ENCODE measurements at regions not wholly inside any gene's neighbourhood (a gene's known extent, or its start where the extent isn't known, plus 50 kb on each side); places are given as distances from the start of the nearest gene placed in this dataset.

DNA sequence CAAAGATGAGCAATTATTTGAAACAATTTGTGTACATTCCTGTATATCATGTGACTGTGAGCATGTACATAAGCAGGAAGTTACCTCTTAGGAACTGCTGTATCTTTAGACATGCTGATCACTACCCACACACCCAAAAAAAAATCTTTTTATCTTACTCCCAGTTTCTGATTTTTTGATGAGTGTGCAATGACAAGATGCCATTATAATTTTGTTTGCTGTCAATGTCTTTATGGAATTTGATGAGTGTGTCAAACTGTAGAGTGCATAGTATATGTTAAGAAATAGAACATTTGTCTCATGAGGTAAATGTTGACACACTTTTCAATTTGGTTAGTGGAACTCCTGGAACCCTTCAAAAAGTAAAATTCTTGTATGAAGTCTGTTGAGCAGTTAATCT lies 84.0 kb upstream of the TMEFF2 start:
- DNase-seq (ENCODE audit: low spot score): no peak

DNA sequence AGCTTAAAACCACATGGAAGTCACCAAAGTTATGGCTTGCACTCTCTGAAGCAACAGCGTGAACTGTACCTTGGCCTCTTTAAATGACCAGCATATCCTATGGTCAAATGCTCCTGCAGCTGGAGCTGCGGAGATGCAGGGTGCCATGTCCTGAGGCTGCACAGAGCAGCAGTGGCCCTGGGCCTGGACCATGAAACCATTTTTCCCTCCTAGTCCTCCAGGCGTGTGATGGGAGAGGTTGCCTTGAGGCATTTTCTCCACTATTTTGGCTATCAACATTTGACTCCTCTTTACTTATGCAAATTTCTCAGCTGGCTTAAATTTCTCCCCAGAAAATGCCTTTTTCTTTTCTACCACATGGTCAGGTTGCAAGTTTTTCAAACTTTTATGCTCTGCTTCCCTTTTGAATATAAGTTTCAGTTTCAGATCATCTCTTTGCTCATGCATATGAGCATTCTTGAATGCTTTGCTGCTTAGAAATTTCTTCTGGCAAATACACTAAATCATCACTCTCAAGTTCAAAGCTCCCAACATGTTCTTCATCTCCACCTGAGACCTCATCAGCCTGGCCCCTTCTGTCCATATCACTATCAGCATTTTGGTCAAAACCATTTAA lies 82.9 kb upstream of the TMEFF2 start:
- DNase-seq (ENCODE audit: low spot score): no peak

DNA sequence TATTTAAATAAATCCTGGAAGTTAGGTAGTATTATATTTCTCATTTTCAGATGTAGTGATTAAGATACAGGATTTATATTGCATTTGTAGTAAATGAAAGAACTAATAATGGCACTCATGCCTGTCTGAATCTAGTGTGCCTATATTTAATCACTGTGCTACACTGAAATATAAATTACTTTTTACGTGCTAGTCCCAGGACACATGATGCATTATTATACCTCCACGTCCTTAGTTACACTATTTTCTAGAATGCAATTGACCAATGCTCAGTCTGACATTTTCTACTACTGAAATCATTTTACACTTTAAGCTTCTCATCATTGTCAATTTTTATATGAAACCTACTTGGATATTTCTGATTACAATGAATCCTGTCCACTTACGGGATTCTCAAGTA lies 80.9 kb upstream of the TMEFF2 start:
- DNase-seq (ENCODE audit: low spot score): no peak

DNA sequence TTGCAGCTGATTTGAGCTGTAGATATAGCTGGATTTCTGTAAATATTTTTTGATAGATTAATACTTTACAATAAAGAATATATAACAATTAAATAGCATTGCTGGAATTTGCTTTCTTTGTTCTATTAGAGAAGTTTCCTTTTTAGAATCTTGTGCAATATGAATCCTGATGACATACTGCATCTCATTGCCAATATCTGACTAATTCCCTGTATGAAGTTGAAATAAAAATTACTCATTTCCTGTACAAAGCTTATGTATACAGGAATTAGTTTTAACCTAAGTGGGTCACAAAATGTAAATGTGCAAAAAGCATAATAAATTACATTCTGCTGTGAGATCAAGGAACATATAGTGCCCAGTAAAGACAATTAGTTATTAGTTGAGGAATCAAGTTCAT lies 72.8 kb upstream of the TMEFF2 start:
- no peak for DNase-seq (ENCODE audit: low spot score)

DNA sequence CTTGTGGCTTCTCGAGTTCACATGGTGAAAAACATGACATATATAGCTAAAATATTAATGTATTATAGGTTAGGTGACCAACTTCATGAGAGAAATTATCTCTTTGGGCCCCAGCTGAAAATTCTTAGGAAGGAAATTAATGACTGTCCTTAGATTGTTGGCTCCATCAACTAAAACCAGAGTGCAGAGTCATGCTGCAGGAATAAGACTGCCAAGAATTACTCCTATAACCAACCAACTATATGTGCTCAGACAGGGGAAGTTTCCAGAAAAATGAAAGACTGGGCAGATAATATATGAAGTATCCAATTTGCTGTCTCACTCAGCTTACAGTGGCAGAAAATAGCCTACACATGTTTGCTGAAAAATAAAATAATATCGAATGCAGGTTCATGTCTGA lies 71.0 kb upstream of the TMEFF2 start:
- DNase-seq (ENCODE audit: low spot score): no peak

DNA sequence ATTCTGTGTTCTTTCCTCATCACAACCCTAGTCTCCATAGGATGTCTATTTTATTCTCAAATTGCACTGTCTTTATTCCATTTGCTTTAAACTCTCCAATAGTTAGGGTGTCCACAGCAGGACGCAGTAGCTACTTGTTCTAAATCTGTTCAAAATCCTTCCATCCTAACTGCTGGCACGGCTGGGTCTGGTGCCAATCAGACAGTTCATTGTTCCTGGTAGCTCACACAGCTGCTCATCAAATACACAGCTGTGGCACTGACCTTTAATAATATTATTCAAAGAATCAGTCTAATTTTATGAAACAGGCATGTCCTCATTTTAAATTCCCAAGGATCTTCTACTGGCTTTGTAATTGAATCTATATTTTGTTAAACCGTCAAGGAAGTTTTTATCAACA lies 59.7 kb upstream of the TMEFF2 start:
- no peak for DNase-seq (ENCODE audit: low spot score)

DNA sequence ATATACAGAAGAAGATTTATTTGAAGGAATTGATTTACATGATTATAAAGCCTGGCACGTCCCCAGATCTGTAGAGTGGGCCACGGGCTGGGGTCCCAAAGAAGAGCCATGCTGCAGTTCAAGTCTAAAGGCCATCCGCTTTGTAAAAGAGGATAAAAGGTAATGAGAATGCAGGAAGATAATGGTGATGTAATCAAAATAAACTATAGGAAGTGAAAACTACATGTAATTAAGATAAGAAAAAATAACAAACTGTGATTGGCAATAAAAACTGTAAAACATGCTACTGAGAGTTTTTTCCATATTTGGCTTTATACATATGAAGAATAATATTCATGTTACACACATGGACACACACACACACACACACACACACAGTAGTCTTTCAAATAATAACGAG lies 59.0 kb upstream of the TMEFF2 start:
- no peak for DNase-seq (ENCODE audit: low spot score)

DNA sequence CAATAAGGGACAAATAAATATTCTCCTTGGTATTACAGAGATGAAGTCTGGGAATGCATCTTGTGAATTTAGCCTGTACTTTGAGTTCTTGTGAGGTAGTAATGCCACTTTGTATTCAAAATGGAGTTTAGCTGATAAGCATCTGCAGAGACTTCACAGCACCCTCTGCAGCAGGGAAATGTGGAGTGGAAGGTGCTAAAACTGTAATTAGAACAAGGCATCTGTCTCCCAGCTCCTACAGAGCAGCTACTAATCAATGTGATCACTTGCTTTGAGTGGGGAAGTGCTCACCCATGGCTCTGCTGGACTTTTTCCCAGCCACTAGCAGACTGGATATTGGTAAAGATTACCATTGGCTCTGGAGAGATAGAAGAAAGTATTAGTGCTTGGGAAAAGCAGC lies 56.2 kb upstream of the TMEFF2 start:
- DNase-seq (ENCODE audit: low spot score): no peak

DNA sequence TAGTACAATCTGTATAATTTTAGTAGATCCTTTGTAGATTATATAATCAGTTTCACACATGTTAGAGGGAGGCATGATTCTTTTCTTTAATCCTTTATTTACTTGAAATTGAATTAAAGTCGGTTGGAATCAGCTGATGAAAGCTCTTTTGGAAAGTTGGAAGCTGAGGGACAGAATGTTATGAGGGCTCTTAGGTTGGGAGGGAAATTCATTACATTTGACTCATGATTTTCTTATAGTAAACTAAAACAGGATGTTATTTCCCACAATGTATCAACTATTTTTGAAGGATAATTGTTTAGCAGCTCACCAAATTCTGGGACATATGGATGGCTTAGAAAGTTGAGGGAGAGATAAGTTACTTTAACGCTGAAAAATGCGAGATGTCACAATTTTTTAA lies 52.7 kb upstream of the TMEFF2 start:
- no peak for DNase-seq (ENCODE audit: low spot score)

DNA sequence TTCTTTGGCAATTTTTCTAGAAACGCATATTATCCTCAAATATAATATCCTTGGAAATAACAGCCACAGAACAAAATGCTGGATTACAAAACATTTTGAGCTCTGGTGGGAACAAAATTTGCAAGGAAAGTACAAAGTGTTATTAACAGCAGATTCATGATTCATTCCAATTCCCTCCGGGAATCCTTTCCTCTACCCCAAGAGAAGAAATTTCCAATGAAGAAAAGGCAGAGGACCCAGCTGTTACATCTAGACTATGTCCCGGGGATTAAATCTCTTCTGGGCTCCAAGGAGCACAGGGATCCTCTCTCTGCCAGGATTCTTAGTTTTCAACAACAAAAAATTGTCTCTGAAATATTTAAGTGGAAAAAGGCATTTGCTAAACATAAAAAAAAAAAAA lies 51.6 kb upstream of the TMEFF2 start:
- no peak for DNase-seq (ENCODE audit: low spot score)

DNA sequence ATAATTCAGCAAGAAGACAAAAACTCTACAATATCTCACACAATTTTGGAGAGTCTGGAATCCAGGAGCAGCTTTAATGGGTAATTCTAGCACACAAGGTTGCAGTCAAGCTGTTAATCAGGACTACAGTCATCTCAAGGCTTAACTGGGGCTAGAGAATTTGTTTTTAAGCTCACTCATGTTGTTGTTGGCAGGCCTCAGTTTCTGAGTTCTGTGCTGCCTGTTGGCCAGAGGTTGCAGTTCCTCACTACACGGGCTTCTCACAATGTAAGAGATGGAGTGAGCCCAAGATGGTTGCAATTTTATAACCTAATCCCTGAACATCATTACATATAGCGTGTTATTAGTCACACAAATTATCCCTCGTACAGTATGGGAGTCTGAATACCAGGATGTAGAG lies 50.6 kb upstream of the TMEFF2 start:
- no peak for DNase-seq (ENCODE audit: low spot score)

Data from CD4-positive, alpha-beta T cell treated with Interleukin-6 at 100 ng/mL for 8 hours (primary cell).